Neutrophil (primary cell): ENCODE measurements at regions not wholly inside any gene's neighbourhood (a gene's known extent, or its start where the extent isn't known, plus 50 kb on each side); places are given as distances from the start of the nearest gene placed in this dataset.

ENCODE experiments used
- H3K27ac ChIP-seq: fragments of 200-600 bp; sonication (generic); 2 replicates; pipeline ENCODE4 v1.5.1; 2016; ENCODE audit warnings: mild to moderate bottlenecking, moderate library complexity
- H3K27me3 ChIP-seq: fragments of 200-600 bp; sonication (generic); 2 replicates; pipeline ENCODE4 v1.6.0; 2016; ENCODE audit warnings: mild to moderate bottlenecking
- H3K36me3 ChIP-seq: fragments of 200-600 bp; sonication (generic); 2 replicates; pipeline ENCODE4 v1.5.1; 2017
- H3K4me1 ChIP-seq, 2 experiments: fragments of 200-600 bp in 1 of 2; sonication (generic) in 1 of 2; 1 replicate in 1 of 2; 2 replicates in 1 of 2; pipeline versions ENCODE4 v1.5.1 to v1.6.1; 2013 to 2016; ENCODE audit warnings: low read depth in 1 of 2, low read length in 1 of 2, mild to moderate bottlenecking in 1 of 2, moderate library complexity in 1 of 2; ENCODE audit not compliant: control insufficient read depth in 1 of 2, insufficient read depth in 1 of 2
- H3K4me3 ChIP-seq, 2 experiments: fragments of 200-600 bp in 1 of 2; sonication (generic) in 1 of 2; 1 replicate in 1 of 2; 2 replicates in 1 of 2; pipeline ENCODE4 v1.5.1; 2013 to 2016; ENCODE audit warnings: low read depth in 1 of 2, low read length in 1 of 2, mild to moderate bottlenecking in 1 of 2, moderate library complexity in 1 of 2
- H3K9me3 ChIP-seq: fragments of 200-600 bp; sonication (generic); 2 replicates; pipeline ENCODE4 v1.5.1; 2016
- CTCF ChIP-seq: fragments of 200-600 bp; sonication (generic); IDR thresholded peaks from 2 replicates; pipeline ENCODE4 v1.5.1; 2016; ENCODE audit warnings: antibody characterized with exemption

- Histone ChIP-seq H3K27me3 (no peaks in the 10 kb centered on the region), H3K36me3 (no peaks in the 10 kb centered on the region), H3K4me3 (no peak overlapping the region), H3K9me3 (no peaks in the 10 kb centered on the region), H3K4me1 (no peaks in the 10 kb centered on the region), H3K27ac (no peak overlapping the region)
- no peak for TF ChIP-seq CTCF
These were observed 151.6 kb downstream of the SLIT2 start for GRCh38 chr4:20403290-20403689.

- Histone ChIP-seq H3K36me3 (no peaks in the 10 kb centered on the region), H3K9me3 (no peaks in the 10 kb centered on the region), H3K27ac (no peak overlapping the region), H3K27me3 (no peaks in the 10 kb centered on the region), H3K4me1 (no peaks in the 10 kb centered on the region), H3K4me3 (no peak overlapping the region)
- no peak for TF ChIP-seq CTCF
These were observed 152.1 kb downstream of the SLIT2 start for GRCh38 chr4:20403846-20404245.

- no peaks in the 10 kb centered on the region for H3K4me1 ChIP-seq
- H3K27me3 ChIP-seq = no peaks in the 10 kb centered on the region
- no peak overlapping the region for H3K27ac ChIP-seq
- H3K4me3 ChIP-seq = no peak overlapping the region
- H3K36me3 ChIP-seq = no peaks in the 10 kb centered on the region
- no peak for TF ChIP-seq CTCF
- no peaks in the 10 kb centered on the region for H3K9me3 ChIP-seq
These were observed 156.9 kb downstream of the SLIT2 start for GRCh38 chr4:20408611-20409010.

- Histone ChIP-seq H3K27me3 (no peaks in the 10 kb centered on the region), H3K4me3 (no peak overlapping the region), H3K4me1 (no peaks in the 10 kb centered on the region), H3K27ac (no peak overlapping the region), H3K36me3 (no peaks in the 10 kb centered on the region), H3K9me3 (no peaks in the 10 kb centered on the region)
- no peak for TF ChIP-seq CTCF
These were observed 160.4 kb downstream of the SLIT2 start for GRCh38 chr4:20412072-20412471.

- no peak overlapping the region for H3K27ac ChIP-seq
- no peaks in the 10 kb centered on the region for H3K9me3 ChIP-seq
- no peaks in the 10 kb centered on the region for H3K36me3 ChIP-seq
- H3K27me3 ChIP-seq = no peaks in the 10 kb centered on the region
- TF ChIP-seq CTCF = no peak
- H3K4me3 ChIP-seq = no peak overlapping the region
- H3K4me1 ChIP-seq = peaks cover 0 to 4% of the 10 kb centered on the region in 2 experiments
These were observed 165.1 kb downstream of the SLIT2 start for GRCh38 chr4:20416800-20417199.

- TF ChIP-seq CTCF = no peak
- Histone ChIP-seq H3K4me1 (peaks cover 0 to 4% of the 10 kb centered on the region in 2 experiments), H3K4me3 (no peak overlapping the region), H3K36me3 (no peaks in the 10 kb centered on the region), H3K9me3 (no peaks in the 10 kb centered on the region), H3K27me3 (no peaks in the 10 kb centered on the region), H3K27ac (no peak overlapping the region)
These were observed 167.3 kb downstream of the SLIT2 start for GRCh38 chr4:20418861-20419451.
